Body of pancreas (tissue), 4 donors: ENCODE measurements at regions not wholly inside any gene's neighbourhood (a gene's known extent, or its start where the extent isn't known, plus 50 kb on each side); places are given as distances from the start of the nearest gene placed in this dataset.

ENCODE experiments used
- POLR2A ChIP-seq, 3 donors: fragments of 450-650 bp; IDR thresholded peaks; one replicate each; pipeline ENCODE4 v1.6.1; 2016; ENCODE audit warnings: antibody characterized with exemption in 3 of 3, mild to moderate bottlenecking in 2 of 3
- TF ChIP-seq, protein P1 (sequence below), 7 experiments: fragments of 450-650 bp in 4 of 7; fragments of 200-600 bp in 3 of 7; sonication (generic) in 3 of 7; IDR thresholded peaks; one replicate each; pipeline ENCODE4 v1.5.1; 2016 to 2019; ENCODE audit warnings: antibody characterized with exemption in 7 of 7

DNA sequence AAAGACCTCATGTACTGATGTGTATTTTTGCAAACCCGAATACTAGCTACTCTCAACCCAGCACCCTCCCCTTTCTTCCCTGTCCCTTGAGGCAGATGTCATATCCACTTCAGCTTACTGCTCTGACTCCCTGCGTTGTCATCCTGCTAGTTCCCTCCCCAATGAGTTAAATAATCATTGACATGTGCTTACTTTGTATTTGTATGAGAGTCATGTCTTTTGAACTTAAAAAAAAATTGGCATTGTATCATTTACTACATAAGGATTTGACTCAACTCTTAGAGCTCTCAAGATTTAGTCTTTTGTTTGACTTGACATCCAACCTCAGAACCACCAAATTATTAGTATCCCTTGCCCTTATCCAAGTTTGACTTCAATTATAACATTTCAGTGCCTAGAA is 219.7 kb upstream of the TUT7 start:
- TF ChIP-seq, protein P1, sequence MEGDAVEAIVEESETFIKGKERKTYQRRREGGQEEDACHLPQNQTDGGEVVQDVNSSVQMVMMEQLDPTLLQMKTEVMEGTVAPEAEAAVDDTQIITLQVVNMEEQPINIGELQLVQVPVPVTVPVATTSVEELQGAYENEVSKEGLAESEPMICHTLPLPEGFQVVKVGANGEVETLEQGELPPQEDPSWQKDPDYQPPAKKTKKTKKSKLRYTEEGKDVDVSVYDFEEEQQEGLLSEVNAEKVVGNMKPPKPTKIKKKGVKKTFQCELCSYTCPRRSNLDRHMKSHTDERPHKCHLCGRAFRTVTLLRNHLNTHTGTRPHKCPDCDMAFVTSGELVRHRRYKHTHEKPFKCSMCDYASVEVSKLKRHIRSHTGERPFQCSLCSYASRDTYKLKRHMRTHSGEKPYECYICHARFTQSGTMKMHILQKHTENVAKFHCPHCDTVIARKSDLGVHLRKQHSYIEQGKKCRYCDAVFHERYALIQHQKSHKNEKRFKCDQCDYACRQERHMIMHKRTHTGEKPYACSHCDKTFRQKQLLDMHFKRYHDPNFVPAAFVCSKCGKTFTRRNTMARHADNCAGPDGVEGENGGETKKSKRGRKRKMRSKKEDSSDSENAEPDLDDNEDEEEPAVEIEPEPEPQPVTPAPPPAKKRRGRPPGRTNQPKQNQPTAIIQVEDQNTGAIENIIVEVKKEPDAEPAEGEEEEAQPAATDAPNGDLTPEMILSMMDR (IDR thresholded peaks at IDR 0.05), result no peak
- TF ChIP-seq POLR2A (IDR thresholded peaks at IDR 0.05), result no peak
